Mucosa of descending colon (tissue), 3 donors: ENCODE measurements at regions not wholly inside any gene's neighbourhood (a gene's known extent, or its start where the extent isn't known, plus 50 kb on each side); places are given as distances from the start of the nearest gene placed in this dataset.

Source experiments
- ATAC-seq: fragments of 200-7000 bp; cut with Tn5 transposase; one replicate; pipeline ENCODE4 v1.9.1; 2020; ENCODE audit warnings: mild to moderate bottlenecking, moderate library complexity
- DNase-seq, 3 donors: peaks; one replicate each; pipeline ENCODE4 v3.0.0-alpha.2; 2020
- H3K36me3 ChIP-seq: fragments of 200-600 bp; one replicate; pipeline ENCODE4 v1.8.0; 2021; ENCODE audit warnings: low read depth, mild to moderate bottlenecking
- H3K4me1 ChIP-seq: fragments of 200-600 bp; one replicate; pipeline ENCODE4 v1.8.0; 2021; ENCODE audit warnings: low read depth, mild to moderate bottlenecking
- H3K4me3 ChIP-seq: fragments of 200-600 bp; one replicate; pipeline ENCODE4 v1.8.0; 2021; ENCODE audit warnings: mild to moderate bottlenecking
- H3K9me3 ChIP-seq: fragments of 200-600 bp; one replicate; pipeline ENCODE4 v1.8.0; 2021; ENCODE audit warnings: mild to moderate bottlenecking
- intact Hi-C, 2 donors: fragments of 100-400 bp; cut with DNase I in 1 of 2; cut with micrococcal nuclease in 1 of 2; formaldehyde crosslinking; loops; one replicate each; pipeline versions ENCODE4 v1.11.0 to v1.11.1; 2022; cut with DNase I, micrococcal nuclease
- TF ChIP-seq, protein P1 (sequence below): fragments of 200-600 bp; IDR thresholded peaks from one replicate; pipeline ENCODE4 v1.8.0; 2022; ENCODE audit warnings: antibody characterized with exemption, mild to moderate bottlenecking
- donor health status: DM: no; HTN: no; CAD: no; lungs with moderate emphysema.
- donor health status: DM: no; HTN: no; CAD: no.
- donor health status: DM: no; HTN: yes; CAD: no.

DNA sequence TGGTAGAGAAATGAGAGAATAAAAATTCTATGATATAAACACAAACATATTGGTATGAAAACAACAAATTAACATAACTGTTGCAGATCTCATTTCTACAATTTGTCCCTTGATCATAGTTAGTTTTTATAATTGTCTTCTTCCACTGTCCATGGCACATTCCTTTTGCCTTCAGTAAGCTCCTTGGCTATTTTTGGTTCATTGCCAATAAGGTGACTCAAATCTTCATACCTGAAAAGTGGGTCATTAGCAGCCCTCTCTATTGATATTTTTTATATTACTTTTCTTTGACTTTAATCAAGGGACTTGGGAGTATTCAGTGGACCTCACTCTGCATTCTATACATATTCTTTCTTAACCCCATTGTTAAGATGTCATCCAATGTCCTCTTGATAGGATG lies 552.9 kb downstream of the TDRD15 start:
- Histone ChIP-seq H3K4me1 (no peaks in the 10 kb centered on the region), H3K9me3 (no peaks in the 10 kb centered on the region), H3K36me3 (no peaks in the 10 kb centered on the region), H3K4me3 (no peak overlapping the region)
- DNase-seq = no peak
- intact Hi-C loops = no loop called here
- no peak for ATAC-seq
- TF ChIP-seq, protein P1, sequence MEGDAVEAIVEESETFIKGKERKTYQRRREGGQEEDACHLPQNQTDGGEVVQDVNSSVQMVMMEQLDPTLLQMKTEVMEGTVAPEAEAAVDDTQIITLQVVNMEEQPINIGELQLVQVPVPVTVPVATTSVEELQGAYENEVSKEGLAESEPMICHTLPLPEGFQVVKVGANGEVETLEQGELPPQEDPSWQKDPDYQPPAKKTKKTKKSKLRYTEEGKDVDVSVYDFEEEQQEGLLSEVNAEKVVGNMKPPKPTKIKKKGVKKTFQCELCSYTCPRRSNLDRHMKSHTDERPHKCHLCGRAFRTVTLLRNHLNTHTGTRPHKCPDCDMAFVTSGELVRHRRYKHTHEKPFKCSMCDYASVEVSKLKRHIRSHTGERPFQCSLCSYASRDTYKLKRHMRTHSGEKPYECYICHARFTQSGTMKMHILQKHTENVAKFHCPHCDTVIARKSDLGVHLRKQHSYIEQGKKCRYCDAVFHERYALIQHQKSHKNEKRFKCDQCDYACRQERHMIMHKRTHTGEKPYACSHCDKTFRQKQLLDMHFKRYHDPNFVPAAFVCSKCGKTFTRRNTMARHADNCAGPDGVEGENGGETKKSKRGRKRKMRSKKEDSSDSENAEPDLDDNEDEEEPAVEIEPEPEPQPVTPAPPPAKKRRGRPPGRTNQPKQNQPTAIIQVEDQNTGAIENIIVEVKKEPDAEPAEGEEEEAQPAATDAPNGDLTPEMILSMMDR = no peak

- DNase-seq (no peak), ATAC-seq (no peak)
- no peaks in the 10 kb centered on the region for H3K4me1 ChIP-seq
- TF ChIP-seq, protein P1 = no peak
- H3K4me3 ChIP-seq = no peak overlapping the region
- H3K9me3 ChIP-seq = no peaks in the 10 kb centered on the region
- intact Hi-C loops = no loop called here
- H3K36me3 ChIP-seq = no peaks in the 10 kb centered on the region
Observed at GRCh38 chr2:21683838-21684237, 560.1 kb downstream of the TDRD15 start.

DNA sequence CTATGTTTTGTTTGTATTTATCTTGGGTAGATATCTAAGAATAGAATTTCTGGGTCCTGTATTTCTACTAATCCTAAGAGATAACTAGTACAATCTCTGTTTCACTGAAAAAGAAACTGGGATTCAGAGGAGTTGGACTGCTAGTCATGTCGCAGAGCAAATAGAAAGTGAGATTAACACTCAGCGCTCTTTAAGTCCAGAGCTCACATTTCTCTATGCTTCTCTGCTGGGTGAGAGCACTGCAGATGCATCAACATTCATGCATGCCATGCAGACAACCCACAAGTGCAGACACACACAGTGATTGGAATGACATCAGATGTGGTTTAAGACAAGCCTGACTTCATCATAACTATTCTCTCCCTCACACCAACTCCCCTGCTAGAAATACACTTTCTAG lies 563.8 kb downstream of the TDRD15 start:
- intact Hi-C loops = no loop called here
- H3K4me3 ChIP-seq = no peak overlapping the region
- no peaks in the 10 kb centered on the region for H3K36me3 ChIP-seq
- H3K4me1 ChIP-seq = no peaks in the 10 kb centered on the region
- no peaks in the 10 kb centered on the region for H3K9me3 ChIP-seq
- TF ChIP-seq, protein P1 = no peak
- no peak for DNase-seq
- ATAC-seq = no peak

DNA sequence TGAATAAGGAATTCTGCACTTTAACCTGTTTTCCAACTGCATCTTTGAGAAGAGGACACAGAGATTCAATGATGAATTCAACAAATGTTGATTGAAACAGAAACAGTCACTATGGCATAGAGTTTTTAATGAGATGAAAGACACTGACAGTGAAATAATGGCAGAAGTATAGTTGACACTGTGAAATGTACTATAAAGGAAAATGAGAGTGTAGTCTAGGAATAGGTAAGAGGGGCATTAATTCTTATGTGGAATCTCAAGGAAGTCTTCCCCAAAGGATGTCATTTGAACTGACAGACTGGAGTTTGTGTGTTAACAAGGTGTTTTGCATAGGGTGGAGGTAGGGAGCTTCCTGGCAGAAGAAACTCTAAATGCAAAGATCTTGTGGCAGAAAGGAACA lies 566.2 kb downstream of the TDRD15 start:
- intact Hi-C loops = no loop called here
- Histone ChIP-seq H3K4me1 (no peaks in the 10 kb centered on the region), H3K9me3 (no peaks in the 10 kb centered on the region), H3K36me3 (no peaks in the 10 kb centered on the region), H3K4me3 (no peak overlapping the region)
- no peak for DNase-seq
- ATAC-seq = no peak
- TF ChIP-seq, protein P1 = no peak

DNA sequence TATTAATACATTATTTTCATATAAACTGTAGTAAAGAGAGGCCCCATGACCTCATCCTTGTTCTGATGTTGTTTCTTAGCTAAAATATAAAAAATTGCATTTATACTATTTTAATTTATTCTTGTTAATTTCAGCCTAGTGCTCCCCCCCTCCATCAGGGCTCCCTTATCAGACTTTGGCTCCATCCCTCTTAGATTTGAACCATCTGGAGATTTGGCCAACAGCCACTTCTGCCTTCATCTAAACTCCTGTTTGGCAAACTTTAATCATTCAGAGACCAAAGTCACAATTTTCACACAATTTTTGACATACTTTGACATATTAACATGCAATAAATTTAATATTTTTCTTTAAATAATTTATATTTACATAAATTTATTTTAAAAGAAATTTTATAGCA lies 569.3 kb downstream of the TDRD15 start:
- intact Hi-C loops = no loop called here
- DNase-seq (no peak), ATAC-seq (no peak)
- Histone ChIP-seq H3K4me3 (no peak overlapping the region), H3K9me3 (no peaks in the 10 kb centered on the region), H3K36me3 (no peaks in the 10 kb centered on the region), H3K4me1 (no peaks in the 10 kb centered on the region)
- TF ChIP-seq, protein P1 = no peak
